GM03348 (cell line): ENCODE measurements at regions not wholly inside any gene's neighbourhood (a gene's known extent, or its start where the extent isn't known, plus 50 kb on each side); places are given as distances from the start of the nearest gene placed in this dataset.

Experiments
- DNase-seq: peaks from one replicate; pipeline ENCODE4 v3.0.0; 2012; ENCODE audit warnings: low spot score

DNA sequence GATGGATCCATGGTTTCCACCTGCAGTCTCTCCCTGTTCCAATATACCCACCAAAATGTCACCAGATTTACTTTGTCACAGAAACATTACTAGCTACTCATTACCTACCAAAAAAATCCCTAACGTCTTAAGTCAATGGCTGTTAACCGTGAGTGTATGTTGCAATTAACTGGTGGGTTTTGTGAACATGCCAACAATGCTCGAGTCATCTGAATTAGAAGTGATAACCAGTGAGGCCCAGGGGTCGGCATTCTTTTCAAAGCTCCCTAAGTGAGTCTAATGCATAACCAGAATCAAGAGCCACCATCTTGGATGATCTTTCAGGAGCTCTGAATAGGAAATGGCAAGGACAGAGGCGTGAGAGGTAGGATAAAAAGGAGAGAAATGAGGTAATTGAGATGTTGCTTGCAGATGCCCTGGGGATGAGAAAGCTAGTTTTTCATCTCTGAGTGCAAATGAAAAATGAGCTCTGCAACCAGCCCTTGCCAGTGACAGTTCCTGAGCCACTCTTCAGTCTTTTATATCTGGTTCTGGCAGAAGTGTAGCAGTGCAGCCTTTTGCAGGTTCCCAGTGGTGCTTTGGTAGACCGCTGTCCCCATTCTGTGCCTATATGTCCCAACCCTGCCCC, 130.0 kb upstream of the RND3 start:
- DNase-seq = no peak

DNA sequence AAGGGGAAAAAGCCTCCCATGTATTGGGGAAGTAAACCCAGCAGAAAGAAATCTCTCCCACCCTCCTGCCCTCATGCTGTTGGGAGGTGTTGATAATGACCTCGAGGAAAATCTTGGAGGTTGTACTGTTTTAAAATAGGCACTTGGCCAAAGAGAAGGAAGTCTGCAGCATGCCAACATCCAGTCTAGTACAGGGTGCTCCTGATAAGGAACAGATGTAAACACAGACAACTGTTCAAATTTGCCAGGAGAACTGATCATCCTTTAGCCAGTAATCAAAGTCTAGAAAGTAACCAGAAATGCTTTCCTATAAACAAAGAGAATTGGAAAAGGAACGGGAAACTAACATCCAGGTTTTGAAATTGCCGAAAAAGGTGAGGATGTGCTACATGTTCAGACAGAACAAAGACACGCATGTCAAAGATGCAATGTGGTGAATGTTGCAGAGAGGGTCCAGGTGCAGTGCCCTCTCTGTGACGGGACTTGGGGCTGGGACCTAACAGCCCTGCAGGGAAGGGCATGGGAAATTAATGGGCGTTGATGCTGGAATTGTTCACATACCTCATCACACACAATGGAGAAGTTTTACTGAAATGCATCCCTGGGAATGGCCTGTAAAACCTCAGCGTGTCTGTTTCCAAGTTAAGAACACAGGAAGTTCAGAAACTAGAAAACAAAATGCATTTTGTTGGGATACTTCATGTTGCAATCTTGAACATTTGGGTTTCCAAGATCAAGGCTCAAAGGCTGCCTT, 125.7 kb upstream of the RND3 start:
- DNase-seq = no peak

DNA sequence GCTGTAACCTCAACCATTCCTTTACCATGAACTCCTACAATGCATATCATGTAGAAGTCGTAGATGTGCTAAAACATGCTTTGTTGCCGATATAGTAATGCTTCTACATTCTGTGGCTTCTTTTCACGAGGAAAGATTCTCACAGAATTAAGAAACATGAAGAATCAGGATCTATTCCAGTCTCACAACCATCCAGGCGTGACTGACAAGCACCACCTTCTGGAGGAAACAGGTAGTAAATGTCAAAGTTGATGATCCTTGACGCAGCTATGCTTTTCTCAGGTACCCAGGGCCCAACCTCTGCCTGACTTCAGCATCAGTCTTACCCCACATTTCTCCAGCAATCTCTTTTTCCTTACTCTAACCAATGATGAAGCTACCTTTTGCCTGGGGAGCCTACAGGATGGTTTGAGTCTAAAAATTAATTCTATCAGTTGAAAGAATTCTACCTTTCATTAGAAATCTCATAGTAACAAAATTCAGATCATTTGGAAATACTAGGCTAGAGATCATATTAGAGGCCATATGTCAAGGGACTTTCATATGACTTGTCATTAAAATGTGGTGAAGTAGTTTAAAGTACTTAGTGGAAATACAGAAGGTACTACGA, 123.3 kb upstream of the RND3 start:
- peak; percentile 44 for DNase-seq

- peak; percentile 76 for DNase-seq
These were observed 122.5 kb upstream of the RND3 start for GRCh38 chr2:150609831-150610582.

- no peak for DNase-seq
These were observed 120.9 kb upstream of the RND3 start for GRCh38 chr2:150608341-150608740.

GRCh38 chr2:150607390-150607811, 119.9 kb upstream of the RND3 start:
- DNase-seq = peak; percentile 26

DNA sequence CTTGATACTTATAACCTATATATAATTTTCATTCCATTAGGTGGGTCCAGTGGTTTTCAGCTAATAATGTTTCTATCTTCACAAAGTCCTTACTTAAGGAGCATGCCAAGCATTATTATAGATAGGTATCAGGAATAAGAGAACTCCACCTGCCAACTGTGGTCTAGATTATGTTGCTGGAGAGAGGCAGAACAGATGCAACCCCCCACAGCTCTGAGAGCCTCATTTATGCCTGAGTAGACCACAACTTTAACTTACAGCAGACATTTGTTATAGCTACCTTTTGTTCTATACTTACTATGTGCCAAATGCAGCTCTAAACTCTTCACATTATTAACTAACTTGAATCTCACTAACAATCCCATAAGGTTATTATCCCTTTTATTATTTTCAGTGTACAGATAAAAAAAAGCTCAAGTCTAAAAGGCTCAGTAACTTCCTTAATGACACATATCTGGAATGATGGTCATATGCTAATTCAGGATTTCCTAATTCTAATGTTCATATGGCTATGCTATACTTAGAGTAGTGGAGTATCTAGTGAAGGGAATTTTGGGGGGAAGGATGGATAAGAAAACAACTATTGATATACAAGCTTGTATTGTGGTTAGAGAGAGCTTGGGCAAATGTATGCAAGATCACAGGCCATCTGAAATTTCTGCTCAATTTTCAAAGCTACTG, 119.1 kb upstream of the RND3 start:
- DNase-seq = no peak

- DNase-seq = no peak
These were observed 118.2 kb upstream of the RND3 start for GRCh38 chr2:150605664-150606063.

DNA sequence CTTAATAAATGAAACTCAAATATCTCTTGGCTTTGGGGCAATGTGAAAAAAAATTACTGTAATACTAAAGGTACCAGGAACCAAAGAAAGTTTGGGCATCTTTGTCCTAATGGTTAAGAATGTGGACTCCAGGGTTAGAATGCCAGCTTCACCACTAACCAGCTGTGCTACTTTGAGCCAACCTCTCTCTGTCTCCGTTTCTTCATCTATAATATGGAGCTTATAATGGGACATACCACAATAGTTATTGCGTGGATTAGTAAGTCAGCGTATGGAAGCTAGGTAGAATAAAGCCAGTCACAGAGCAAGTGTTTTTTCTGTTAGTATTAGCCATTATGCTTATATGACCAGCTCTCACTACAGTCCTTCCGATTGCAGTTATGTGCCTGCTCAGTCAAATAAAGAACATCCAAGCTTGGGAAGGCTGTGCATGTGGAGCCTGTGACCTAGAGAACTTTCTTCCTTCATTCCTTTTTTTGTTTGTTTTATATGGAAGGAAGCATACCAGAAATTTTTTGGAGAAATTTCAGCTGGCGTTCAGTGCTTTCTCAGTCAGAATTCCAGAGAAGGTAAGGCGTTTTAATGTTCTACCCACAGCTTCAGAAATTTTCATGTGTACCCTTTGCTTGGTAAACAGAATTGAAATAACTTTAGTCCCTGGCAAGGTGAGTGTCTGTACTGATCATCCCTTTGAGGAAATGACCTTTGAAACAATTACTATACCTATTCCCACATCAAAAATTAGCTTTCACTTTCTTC, 114.0 kb upstream of the RND3 start:
- DNase-seq = peak; percentile 50

DNA sequence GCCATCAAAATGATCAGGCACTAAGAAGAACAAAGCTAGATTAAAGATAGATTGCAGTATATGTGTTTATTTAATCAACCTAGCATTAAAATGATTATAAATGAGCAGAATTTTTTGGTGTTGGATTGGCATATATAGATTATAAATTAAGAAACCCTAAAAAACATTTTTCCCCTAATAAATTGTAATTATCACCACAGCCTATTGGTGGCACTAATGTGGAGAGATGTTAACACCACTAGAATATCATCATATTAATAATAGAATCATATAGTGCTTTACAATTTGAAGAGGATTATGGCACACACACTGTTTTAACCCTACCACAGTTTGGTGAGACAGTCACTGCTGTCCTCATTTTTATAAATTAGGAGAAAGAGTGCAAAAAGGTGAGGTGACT, 112.4 kb upstream of the RND3 start:
- no peak for DNase-seq

DNA sequence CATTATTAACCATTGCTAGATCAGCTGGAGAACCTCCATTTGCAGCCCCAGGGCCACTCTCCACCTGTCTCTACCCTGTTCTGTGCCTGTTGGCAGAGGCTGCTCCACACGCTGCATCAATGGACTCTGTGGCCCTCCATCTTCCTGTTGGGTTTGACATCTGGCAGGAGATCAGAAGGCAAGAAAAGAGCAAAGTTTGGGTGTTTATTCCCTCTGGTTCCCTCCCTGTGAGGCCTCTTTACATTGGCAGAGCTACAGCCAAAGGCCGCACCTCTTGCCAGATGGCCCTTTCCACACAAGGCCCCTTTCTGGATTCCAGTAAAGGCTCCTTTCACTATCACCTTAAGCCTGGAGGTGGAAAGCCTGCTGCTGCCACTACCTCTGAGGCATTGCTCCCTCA, 110.9 kb upstream of the RND3 start:
- no peak for DNase-seq

- peak; percentile 51 for DNase-seq
These were observed 108.5 kb upstream of the RND3 start for GRCh38 chr2:150595803-150596470.

DNA sequence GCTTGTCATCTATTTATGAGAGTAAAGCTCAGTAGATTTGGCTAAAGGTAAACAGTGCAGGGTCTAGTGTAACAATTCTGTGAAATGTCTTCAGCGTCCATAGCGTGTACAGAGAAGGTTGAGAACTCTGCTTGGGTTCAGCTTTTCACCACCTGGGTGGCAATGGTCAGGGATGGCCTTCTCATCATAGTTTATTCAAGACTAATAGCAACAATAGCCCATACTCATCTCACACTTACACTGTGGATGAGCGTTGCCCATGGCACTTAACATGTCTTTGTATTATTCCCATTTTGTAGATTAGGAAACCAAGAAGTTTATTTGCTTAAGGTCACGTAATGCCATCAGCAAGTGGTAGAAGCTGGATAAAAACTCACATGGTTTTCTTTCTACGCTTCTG, 106.8 kb upstream of the RND3 start:
- DNase-seq = no peak

DNA sequence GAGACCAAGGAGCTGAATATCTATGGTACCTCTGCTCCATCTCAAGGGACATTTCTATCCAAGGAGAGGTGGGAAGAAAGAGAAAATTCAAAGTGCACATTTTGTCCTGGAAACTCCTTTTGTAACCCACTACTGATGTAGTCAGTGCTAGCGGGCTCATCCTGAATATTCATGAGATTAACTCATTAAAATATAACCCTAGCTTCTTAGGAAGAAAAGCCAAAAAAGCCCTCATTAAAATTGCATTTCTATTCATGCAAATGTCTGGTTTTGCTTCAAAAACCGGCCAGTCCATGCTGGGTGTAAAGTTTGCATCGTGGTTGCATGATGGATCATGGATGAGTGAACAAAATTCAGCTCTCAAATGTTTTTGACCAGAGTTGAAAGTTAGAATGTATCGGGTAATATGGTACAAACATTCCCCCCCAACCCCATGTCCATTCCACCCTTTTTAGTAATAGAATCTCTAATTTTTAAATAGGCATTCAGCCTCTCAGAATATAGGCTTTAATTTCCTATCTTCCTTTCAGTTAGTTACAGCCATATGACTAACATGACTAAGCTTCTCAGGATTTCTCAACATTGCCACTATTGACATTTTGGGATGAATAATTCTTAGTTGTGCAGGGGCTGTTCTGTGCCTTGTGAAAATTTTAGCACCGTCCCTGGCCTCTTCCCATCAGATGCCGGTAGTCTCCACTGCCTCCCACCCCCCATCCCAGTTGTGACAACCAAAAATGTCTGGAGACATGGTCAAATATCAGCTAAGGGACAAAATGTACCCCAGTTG, 104.2 kb upstream of the RND3 start:
- peak; percentile 21 for DNase-seq

GRCh38 chr2:150589681-150590080, 102.2 kb upstream of the RND3 start:
- no peak for DNase-seq

DNA sequence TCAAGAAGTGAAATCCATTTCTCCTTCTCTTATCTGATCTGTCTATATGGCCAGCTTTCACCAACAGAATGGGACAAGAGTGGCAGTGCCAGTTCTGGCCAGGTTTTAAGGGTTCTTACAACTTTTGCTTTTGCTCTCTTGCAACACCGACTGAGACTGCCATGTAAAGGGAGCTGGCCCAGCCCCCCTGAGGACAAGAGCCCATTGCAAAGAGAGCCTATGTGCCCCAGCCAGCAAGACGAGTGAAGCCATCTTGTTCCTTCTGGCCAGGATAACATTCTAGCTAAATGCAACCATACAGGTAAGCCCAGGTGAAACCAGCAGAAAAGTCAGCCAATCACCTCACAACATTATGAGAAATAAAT, 101.0 kb upstream of the RND3 start:
- DNase-seq = no peak

- peak; percentile 44 for DNase-seq
These were observed 100.4 kb upstream of the RND3 start for GRCh38 chr2:150587547-150588505.

DNA sequence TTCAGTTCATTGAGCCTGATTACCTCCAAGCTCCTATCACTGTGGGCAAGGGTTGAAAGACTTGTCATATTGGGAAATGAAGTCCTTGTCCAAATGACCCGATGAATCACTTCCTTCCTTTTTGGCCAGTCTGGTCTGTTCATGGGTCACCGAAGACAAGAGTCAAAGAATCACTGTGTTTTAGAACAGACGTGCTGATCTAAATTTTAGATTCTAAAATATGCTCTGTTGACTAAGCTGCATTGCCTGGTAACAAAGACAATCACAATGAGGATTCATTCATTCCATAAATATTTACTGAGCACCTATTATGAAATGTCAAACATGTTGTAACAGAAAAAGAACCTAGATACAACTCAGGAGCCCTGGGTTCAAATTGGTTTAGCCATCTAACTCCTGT, 99.4 kb upstream of the RND3 start:
- peak; percentile 61 for DNase-seq
